Peyer's patch (tissue), 4 donors: ENCODE measurements at regions not wholly inside any gene's neighbourhood (a gene's known extent, or its start where the extent isn't known, plus 50 kb on each side); places are given as distances from the start of the nearest gene placed in this dataset.

ENCODE experiments used
- DNase-seq, 3 donors: peaks; one replicate each; pipeline ENCODE4 v3.0.0-alpha.2; 2017 to 2019
- H3K27ac ChIP-seq, 4 donors: fragments of 200-600 bp; sonication (generic); one replicate each; pipeline ENCODE4 v1.5.1; 2016 to 2019
- H3K27me3 ChIP-seq, 2 donors: fragments of 200-600 bp; sonication (generic); one replicate each; pipeline ENCODE4 v1.5.1; 2019
- H3K36me3 ChIP-seq, 3 donors: fragments of 200-600 bp; sonication (generic); one replicate each; pipeline ENCODE4 v1.5.1; 2016 to 2019
- H3K4me1 ChIP-seq, 4 donors: fragments of 200-600 bp; sonication (generic); one replicate each; pipeline ENCODE4 v1.5.1; 2016 to 2019
- H3K4me3 ChIP-seq, 4 donors: fragments of 200-600 bp; sonication (generic); 1 replicate in 3 of 4; 2 replicates in 1 of 4; pipeline ENCODE4 v1.5.1; 2016 to 2019; ENCODE audit warnings: mild to moderate bottlenecking in 1 of 4
- H3K9me3 ChIP-seq, 4 donors: fragments of 200-600 bp; sonication (generic); one replicate each; pipeline ENCODE4 v1.5.1; 2016 to 2019; ENCODE audit warnings: mild to moderate bottlenecking in 1 of 4
- POLR2A ChIP-seq, 2 donors: fragments of 450-650 bp; IDR thresholded peaks; one replicate each; pipeline ENCODE4 v1.5.1; 2017; ENCODE audit warnings: antibody characterized with exemption in 2 of 2, mild to moderate bottlenecking in 2 of 2, moderate library complexity in 2 of 2
- TF ChIP-seq, protein P1 (sequence below), 6 experiments: fragments of 450-650 bp in 4 of 6; fragments of 200-600 bp in 2 of 6; sonication (generic) in 1 of 6; IDR thresholded peaks; one replicate each; pipeline ENCODE4 v1.5.1; 2017 to 2019; ENCODE audit warnings: antibody characterized with exemption in 6 of 6, mild to moderate bottlenecking in 3 of 6, moderate library complexity in 1 of 6

DNA sequence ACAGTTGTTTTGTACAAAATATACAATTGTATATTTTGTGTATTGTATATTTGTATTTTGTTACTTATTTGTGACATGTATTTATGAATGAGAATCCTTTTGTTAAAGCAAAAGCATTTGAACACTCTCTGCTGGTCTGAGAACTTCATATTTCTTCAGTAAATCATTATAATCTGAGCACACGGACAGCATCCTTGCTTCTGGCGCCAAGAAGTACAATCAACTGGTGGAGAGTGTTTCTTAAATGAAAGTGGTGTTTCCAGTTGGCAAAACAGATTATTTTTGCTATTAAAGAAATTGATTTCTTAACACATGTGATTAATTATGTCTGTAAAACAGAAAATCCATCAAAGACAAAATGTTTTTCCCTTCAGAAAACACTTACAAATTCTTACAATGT lies 95.1 kb upstream of the COPS8 start:
- H3K27ac ChIP-seq: peak overlapping the region in 1 of 4 donors; percentile 79
- DNase-seq: no peak

DNA sequence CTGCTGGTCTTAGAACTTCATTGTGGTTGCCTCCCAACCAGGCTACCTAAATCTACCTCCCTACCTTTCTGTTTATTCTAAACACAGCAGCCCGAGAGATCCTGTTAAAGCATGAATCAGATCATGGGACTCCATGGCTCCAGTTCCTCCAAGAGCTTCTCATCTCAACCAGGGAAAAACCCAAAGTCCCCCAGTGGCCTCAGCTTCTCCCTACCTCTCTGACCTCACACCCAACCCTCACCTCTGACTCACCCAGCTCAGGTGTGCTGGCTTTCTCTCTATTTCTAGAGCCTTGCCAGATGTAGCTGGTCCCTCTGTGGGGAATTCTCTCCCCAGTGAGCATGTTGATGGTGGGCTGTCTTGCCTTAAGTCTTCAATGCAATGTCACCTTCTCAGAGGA lies 93.8 kb upstream of the COPS8 start:
- H3K27ac ChIP-seq: no peak overlapping the region
- TF ChIP-seq POLR2A (IDR thresholded peaks at IDR 0.05): no peak
- TF ChIP-seq, protein P1, sequence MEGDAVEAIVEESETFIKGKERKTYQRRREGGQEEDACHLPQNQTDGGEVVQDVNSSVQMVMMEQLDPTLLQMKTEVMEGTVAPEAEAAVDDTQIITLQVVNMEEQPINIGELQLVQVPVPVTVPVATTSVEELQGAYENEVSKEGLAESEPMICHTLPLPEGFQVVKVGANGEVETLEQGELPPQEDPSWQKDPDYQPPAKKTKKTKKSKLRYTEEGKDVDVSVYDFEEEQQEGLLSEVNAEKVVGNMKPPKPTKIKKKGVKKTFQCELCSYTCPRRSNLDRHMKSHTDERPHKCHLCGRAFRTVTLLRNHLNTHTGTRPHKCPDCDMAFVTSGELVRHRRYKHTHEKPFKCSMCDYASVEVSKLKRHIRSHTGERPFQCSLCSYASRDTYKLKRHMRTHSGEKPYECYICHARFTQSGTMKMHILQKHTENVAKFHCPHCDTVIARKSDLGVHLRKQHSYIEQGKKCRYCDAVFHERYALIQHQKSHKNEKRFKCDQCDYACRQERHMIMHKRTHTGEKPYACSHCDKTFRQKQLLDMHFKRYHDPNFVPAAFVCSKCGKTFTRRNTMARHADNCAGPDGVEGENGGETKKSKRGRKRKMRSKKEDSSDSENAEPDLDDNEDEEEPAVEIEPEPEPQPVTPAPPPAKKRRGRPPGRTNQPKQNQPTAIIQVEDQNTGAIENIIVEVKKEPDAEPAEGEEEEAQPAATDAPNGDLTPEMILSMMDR (IDR thresholded peaks at IDR 0.05): no peak
- H3K4me3 ChIP-seq: no peak overlapping the region
- DNase-seq: no peak
- peaks cover 0 to 8% (median 0%) of the 10 kb centered on the region in 4 donors for H3K4me1 ChIP-seq
- H3K27me3 ChIP-seq: no peaks in the 10 kb centered on the region
- H3K36me3 ChIP-seq: no peaks in the 10 kb centered on the region
- no peaks in the 10 kb centered on the region for H3K9me3 ChIP-seq

More for the DNA sequence above, 95.1 kb upstream of the COPS8 start:
- Histone ChIP-seq H3K27me3 (no peaks in the 10 kb centered on the region), H3K4me3 (no peak overlapping the region), H3K4me1 (peaks cover 0 to 8% (median 0%) of the 10 kb centered on the region in 4 donors), H3K9me3 (no peaks in the 10 kb centered on the region), H3K36me3 (no peaks in the 10 kb centered on the region)
- TF ChIP-seq POLR2A (IDR thresholded peaks at IDR 0.05): no peak
- TF ChIP-seq, protein P1 (IDR thresholded peaks at IDR 0.05): no peak

DNA sequence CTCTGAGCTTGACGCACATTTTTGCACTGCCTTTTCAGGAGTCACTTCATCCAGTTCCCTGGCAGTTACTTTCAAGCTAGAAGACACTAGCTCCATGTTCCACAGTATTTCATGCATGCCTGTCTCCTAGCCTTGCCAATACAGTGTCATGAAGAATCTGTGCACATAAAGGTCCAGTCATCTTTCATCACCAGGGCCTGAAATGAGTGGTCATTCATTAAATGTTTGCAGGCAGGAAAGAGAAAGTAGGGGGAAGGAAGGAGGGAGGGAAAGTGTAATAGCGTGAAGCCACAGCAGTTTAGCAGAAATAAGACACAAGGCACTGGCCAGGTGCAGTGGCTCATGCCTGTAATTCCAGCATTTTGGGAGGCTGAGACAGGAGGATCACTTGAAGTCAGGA lies 92.4 kb upstream of the COPS8 start:
- H3K36me3 ChIP-seq: no peaks in the 10 kb centered on the region
- H3K9me3 ChIP-seq: no peaks in the 10 kb centered on the region
- TF ChIP-seq, protein P1 (IDR thresholded peaks at IDR 0.05): no peak
- no peak for TF ChIP-seq POLR2A (IDR thresholded peaks at IDR 0.05)
- H3K27ac ChIP-seq: no peak overlapping the region
- H3K4me3 ChIP-seq: no peak overlapping the region
- no peak for DNase-seq
- H3K27me3 ChIP-seq: no peaks in the 10 kb centered on the region
- H3K4me1 ChIP-seq: peaks cover 0 to 3% (median 0%) of the 10 kb centered on the region in 4 donors

DNA sequence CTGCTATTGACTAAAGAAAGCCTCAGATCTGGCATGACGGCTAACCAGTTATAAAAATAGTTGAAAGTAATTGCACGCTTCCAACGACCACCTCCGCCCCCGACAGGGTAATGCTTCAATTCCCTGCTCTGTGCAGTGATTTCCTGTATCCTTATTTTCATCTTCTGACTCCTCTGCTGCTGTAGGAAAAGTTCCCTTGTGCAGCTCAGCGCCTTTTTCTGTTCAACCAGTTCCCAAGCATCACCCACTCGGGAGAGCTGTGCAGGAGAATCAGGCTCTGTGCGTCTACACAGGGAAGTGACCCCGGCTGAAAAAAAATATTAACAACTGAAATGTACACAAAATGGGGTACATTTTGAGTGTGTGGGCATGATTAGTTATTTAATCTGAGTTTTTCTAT lies 91.3 kb upstream of the COPS8 start:
- DNase-seq: no peak
- Histone ChIP-seq H3K36me3 (no peaks in the 10 kb centered on the region), H3K4me1 (no peaks in the 10 kb centered on the region), H3K27me3 (no peaks in the 10 kb centered on the region), H3K9me3 (no peaks in the 10 kb centered on the region), H3K27ac (no peak overlapping the region), H3K4me3 (no peak overlapping the region)
- TF ChIP-seq, protein P1 (IDR thresholded peaks at IDR 0.05): no peak
- no peak for TF ChIP-seq POLR2A (IDR thresholded peaks at IDR 0.05)

DNA sequence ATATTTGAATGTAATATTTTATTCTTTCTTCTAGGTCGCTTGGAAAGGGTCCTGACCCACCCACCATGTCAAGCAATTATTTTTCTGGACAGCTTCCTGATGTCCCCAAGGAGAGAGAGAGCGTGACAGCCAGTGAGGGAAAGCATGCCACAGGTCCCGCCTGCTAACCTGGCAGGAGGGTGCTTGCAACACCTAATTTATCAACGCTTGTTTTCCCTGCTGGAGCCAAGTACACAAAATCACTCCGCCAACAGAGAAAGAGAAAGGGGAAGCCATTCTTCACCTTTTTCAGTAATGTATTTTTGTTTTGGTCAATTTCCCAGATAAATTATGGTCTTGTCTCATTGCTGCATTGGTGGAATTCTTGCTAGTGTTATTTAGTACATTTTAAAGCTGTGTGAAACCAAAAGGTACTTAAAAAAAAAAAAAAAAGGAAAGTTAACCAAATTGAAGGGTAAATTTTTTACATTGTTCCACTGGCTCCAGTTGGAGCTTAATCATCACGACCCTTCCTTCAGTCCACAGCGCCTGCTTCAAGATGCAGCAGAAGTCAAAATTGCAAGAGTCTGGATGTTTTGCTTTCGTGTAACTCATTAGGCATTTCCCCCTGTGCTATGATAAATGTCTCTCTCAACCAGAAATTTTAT lies 88.5 kb upstream of the COPS8 start:
- DNase-seq: no peak
- no peaks in the 10 kb centered on the region for H3K9me3 ChIP-seq
- H3K27ac ChIP-seq: no peak overlapping the region
- H3K36me3 ChIP-seq: no peaks in the 10 kb centered on the region
- TF ChIP-seq, protein P1 (IDR thresholded peaks at IDR 0.05): no peak
- TF ChIP-seq POLR2A (IDR thresholded peaks at IDR 0.05): no peak
- H3K4me3 ChIP-seq: no peak overlapping the region
- H3K27me3 ChIP-seq: no peaks in the 10 kb centered on the region
- H3K4me1 ChIP-seq: no peaks in the 10 kb centered on the region

DNA sequence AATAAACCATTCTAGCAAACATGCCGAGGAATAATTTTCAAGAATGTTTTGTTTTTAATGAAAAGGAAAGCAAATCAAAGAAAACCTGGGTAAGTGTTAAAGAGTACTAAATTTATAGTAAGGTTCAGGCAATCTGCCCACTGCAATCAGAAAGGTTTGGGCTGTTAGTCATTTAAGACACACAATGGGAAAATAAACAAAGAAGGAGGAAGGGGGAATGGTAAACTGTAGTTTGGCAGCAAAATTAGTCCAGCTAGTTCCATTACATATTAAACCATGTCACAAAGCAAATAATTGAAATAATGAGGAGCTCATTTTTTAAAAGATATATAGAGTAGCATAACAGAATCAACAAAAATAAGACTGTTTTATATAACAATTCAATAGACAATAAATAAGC lies 87.5 kb upstream of the COPS8 start:
- Histone ChIP-seq H3K27me3 (no peaks in the 10 kb centered on the region), H3K4me1 (no peaks in the 10 kb centered on the region), H3K27ac (no peak overlapping the region), H3K4me3 (no peak overlapping the region), H3K36me3 (no peaks in the 10 kb centered on the region), H3K9me3 (no peaks in the 10 kb centered on the region)
- TF ChIP-seq POLR2A (IDR thresholded peaks at IDR 0.05): no peak
- TF ChIP-seq, protein P1 (IDR thresholded peaks at IDR 0.05): no peak
- no peak for DNase-seq
